ENCODE measurements at regions not wholly inside any gene's neighbourhood (a gene's known extent, or its start where the extent isn't known, plus 50 kb on each side); places are given as distances from the start of the nearest gene placed in this dataset.

DNA sequence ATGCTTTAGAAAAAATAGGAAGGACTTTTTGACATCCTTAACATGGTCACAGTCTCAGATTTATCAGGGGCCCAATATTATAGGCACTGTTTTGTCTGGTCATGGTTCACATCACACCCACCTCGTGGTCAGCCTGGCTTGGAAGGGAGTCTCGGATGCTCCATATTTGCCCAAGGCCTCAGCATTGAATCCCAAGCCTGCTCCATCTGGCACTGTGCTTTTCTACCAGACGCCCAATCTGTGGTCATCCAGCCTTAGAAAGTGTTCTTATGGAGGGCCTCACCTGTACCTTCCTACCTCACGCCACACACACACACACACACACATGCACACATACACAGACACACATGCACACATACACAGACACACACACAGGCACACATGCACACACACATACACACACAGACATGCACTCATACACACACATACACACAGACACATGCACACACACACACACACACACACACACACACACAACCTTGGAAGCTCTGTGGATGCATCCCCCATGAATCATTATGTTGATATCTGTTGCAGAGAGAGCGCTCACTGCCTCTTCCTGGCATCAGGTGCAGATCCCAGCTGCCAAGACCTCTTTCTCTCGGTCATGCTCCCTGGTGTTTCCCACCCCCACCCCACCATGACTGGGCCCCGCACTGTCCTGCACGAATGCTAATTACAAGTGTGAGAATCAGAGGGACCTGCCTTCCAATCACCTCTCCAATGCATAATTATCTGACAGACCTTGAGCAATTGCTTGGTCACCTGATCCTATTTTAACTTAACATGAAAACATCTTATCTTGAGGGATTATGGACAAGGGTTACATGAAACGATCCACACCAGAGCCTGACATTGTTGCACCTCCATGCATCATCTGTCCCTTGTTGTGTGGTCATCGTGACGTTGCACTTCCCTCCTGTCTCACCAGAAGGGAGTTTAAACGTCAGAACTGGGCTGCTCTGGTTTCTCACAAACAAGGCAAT, 122.7 kb upstream of the TMEM72 start:
- DNase-seq = no peak

GRCh38 chr10:44792119-44792775, 118.9 kb upstream of the TMEM72 start:
- no peak for DNase-seq

DNA sequence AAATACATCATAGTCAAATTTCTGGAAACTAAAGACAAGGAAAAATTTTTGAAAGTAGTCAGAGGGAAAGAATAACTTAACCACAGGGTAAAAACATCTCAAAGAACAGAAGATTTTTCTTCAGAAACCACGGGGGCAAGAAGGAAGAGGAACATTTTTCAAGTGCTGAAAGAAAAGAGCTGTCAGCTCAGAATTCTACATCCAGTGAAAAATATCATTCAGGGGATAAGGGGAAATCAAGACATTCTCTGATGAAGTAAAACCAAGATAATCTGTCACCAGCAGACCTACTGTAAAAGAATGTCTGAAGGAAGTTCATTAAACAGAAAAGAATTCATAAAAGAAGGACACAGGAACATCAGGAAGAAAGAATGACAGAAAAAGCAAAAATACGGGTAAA, 111.2 kb upstream of the TMEM72 start:
- DNase-seq = no peak

GRCh38 chr10:44801383-44802327, 109.5 kb upstream of the TMEM72 start:
- no peak for DNase-seq

GRCh38 chr10:44803862-44804261, 107.3 kb upstream of the TMEM72 start:
- no peak for DNase-seq

GRCh38 chr10:44804661-44805060, 106.5 kb upstream of the TMEM72 start:
- DNase-seq = no peak

DNA sequence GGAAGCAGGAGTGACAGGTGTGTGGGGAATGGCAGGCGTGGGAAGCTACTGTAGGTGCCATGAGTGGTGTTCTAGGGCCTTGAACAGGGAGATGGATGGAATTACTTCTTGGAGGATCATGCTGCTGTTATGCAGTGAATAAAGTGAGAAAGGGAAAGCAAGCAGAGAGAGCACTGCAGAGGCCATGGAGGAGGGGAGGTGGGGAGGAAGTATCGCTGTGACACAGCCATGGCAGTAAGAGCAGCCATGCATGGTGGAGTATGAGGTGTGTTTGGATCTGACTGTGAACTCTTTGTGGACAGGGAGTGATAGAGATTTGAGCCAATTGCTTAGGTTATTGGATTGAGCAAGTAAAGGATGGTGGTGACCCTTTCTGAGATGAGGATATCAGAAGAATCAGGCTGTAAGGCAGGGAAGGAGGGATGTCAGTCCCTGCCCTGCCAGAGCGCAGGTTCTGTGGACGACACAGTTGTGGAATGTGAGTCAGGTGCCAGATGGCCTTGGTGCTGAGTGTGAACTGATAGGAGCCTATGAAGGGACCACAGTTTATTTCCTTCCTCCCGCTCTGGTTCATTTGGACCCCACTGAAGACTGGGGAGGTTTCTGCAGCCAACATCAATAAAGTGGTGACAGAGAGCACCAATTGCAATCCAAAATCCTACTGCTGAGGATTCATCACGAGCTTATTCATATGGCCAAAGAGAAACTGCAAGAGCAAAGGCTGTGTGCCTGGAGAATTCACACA, 105.5 kb upstream of the TMEM72 start:
- DNase-seq = no peak

DNA sequence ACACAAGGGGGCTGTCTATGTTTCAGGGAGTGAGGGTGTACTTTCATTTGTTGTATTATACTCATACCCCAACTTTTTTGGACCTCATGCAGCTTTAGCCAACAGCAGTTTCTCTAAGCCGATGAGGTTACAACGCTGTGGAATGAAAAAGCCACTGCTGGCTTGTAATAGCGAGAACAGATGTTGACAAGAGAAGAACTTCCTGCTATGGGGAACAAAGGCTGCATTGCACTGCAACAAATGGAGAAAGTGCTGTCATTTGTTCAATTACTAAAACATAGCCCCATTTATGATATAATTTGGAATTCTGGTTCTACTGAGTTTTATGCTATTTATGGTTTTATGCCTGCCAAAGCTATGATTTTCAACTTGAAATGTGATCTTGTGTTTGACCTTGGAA, 104.2 kb upstream of the TMEM72 start:
- DNase-seq = peak; percentile 33

DNA sequence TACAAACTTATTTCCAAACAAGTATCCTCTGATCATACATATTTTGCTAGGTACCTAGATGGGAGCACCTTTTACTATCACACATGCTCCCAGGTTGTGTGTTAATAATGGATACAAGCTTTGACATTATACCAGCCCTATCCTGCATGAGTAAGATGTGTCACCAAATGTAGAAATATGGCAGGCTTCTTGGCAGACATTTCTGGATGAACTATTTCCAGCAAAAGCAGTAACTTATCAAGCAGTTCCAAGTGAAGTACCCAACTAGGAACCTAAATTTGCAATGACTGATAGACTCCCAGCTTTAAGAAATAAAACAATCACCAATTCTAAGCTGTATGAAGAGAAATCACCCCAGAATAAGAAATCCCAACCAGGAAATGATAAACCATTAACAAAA, 103.7 kb upstream of the TMEM72 start:
- no peak for DNase-seq

GRCh38 chr10:44809647-44810046, 101.5 kb upstream of the TMEM72 start:
- DNase-seq = no peak

- no peak for DNase-seq
These were observed 100.1 kb upstream of the TMEM72 start for GRCh38 chr10:44811072-44811471.

DNA sequence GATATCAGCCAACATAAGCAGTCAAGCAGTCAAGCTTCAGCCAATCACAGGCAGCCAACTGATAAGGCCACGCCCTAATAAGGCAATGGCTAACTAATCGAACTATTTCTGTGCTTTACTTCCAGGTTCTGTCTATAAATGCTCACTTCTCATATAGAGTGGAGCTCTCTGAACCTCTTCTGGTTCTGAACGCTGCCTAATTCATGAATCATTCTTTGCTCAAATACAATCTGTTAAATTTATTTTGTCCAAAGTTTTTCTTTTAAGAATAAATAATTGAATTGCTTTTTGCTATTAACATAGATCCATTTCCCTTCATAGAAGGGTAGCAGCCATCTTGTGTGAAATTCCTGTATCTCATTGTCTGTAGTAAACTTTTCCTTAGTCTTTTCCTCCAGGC, 97.9 kb upstream of the TMEM72 start:
- DNase-seq = no peak

GRCh38 chr10:44814929-44815328, 96.2 kb upstream of the TMEM72 start:
- no peak for DNase-seq

GRCh38 chr10:44818041-44818649, 93.0 kb upstream of the TMEM72 start:
- DNase-seq = no peak

DNA sequence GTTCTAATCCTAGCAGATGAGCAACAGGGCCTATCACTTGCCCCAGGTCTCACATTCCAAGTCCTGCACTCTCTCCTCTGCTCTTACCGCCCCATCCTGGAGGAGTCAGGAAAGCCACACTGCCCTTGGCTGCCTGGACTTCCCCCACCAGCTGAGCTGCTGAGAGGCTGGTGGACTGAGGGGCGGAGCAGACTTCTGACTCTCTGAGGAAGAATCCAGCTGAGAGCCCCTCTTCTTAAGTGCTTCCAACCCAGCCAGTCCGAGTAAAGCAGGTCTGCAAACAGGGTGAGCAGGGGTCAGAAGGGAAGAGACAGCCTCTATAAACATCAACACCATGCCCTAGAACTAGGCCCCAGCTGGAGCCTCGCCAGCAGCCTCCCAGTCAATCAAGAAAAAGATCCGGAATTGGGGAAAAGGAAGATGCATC, 92.4 kb upstream of the TMEM72 start:
- no peak for DNase-seq

- no peak for DNase-seq
These were observed 91.0 kb upstream of the TMEM72 start for GRCh38 chr10:44820094-44820493.

GRCh38 chr10:44821290-44821689, 89.8 kb upstream of the TMEM72 start:
- no peak for DNase-seq

DNA sequence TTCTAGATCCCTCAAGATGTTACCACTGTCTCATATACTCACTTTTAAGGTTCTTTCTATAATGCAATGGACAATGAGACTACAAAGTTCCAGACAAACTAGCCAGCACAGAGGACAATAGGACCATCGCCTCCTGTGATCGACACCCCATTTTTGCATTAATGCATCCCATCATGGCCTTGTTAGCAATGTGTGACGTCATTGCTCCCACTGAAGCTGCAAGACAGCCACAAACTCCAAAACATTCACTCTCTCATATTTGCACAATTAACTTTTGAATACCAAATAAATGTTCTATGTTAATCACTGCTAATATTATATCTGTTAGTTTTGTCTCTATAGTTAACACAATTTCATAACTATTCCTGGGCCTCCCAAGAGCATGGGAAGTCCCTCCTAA, 88.8 kb upstream of the TMEM72 start:
- no peak for DNase-seq

DNA sequence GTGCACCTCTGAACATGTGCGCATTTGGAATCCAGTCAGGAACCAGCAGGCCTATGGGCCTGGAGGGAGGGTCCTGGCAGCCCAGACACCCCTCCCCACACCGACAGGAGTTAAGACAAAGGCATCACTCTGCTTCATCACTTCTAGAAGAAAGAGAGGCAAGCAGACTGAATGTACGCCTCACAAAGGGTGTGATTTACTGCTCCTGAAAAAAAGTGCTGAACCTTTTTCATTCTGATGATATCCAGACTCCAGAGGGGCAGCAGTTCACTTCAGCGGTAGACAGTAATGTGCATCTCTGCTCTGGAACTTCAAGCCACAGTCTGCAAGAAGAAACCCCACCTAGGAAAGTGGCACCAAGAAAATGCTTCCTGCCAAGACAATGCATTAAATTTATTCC, 88.2 kb upstream of the TMEM72 start:
- no peak for DNase-seq

DNA sequence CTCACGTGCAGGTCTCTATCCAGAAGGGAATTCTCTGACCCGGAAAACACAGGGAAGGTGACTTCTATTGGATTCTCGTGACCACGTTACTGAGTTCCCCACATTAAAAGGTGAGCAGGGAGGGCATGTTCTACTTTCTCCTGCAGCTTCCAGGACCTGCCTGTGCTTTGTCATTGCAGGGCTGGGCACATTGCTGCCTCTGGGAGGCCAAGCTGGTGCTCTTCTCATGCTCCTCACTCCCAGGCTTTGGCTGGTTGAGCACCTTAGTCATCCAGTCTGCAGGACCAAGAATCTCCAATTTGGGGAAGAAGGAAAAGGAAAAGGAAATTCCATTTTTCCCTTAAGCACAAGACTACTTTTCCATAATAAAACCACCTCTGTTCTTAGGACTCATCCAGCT, 86.5 kb upstream of the TMEM72 start:
- DNase-seq = no peak

DNA sequence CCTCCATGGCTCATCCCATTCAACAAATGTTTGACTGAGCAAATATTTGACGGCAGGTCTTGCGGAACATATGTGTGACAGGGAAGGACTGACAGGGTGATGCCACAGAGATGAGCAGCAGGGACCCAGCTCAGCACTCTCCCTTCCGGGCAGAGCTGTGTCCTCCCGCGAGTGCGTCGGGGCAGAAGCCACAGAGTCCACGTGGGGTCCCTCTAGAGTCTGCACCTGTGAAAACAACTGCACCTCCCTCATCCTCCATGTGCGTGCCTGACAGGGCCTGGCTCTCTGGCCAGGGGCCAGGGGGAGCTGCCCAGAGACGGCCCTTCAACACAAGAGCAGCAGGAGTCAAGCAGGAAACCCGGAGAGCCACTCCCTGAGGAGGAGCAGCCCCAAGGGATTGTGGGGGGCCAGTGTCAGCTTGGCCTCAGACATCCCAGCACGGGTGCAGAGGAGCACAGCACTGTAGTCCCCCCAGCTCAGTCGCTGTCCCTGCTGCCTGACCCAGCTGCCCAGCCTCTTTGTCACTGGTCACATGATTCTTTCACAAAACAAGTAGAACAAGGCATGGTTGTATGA, 83.6 kb upstream of the TMEM72 start:
- no peak for DNase-seq

Measured in MV-4-11 (cell line).